Adipocyte (in vitro differentiated cells): ENCODE measurements at regions not wholly inside any gene's neighbourhood (a gene's known extent, or its start where the extent isn't known, plus 50 kb on each side); places are given as distances from the start of the nearest gene placed in this dataset.
"Not testable (repeated sequence)": the region's sequence is repeated elsewhere in the genome, so short reads cannot be mapped to it uniquely, and the experiment has no call there.

Source experiments
- DNase-seq: peaks from one replicate; pipeline ENCODE4 v3.0.0-alpha.2; 2015; ENCODE audit warnings: low read depth
- H3K27me3 ChIP-seq: replicated peaks from 2 replicates; pipeline ENCODE4 v1.7.0; 2013; ENCODE audit warnings: mild to moderate bottlenecking, low read length, moderate library complexity; ENCODE audit not compliant: control insufficient read depth, insufficient read depth
- H3K36me3 ChIP-seq: 2 replicates; pipeline ENCODE4 v1.7.0; 2013; ENCODE audit warnings: low read length, mild to moderate bottlenecking, moderate library complexity; ENCODE audit not compliant: control insufficient read depth, insufficient read depth, severe bottlenecking
- H3K4me1 ChIP-seq: 2 replicates; pipeline ENCODE4 v1.7.0; 2013; ENCODE audit warnings: mild to moderate bottlenecking, low read length, moderate library complexity; ENCODE audit not compliant: control insufficient read depth, insufficient read depth
- H3K4me3 ChIP-seq: 2 replicates; pipeline ENCODE4 v1.7.0; 2013; ENCODE audit warnings: mild to moderate bottlenecking, low read length, moderate library complexity
- H3K9ac ChIP-seq: 2 replicates; pipeline ENCODE4 v1.7.0; 2013; ENCODE audit warnings: mild to moderate bottlenecking, low read length, moderate library complexity
- H3K9me3 ChIP-seq: 2 replicates; pipeline ENCODE4 v1.7.0; 2013; ENCODE audit warnings: mild to moderate bottlenecking, low read length, moderate library complexity; ENCODE audit not compliant: control insufficient read depth

- Histone ChIP-seq H3K4me1 (peaks cover 4% of the 10 kb centered on the region), H3K9ac (no peak overlapping the region), H3K9me3 (no peaks in the 10 kb centered on the region), H3K36me3 (no peaks in the 10 kb centered on the region), H3K4me3 (no peak overlapping the region), H3K27me3 (no peaks in the 10 kb centered on the region)
- DNase-seq = no peak
Observed at GRCh38 chr7:73918926-73919693, 58.2 kb downstream of the TMEM270 start.

- Histone ChIP-seq H3K9ac (no peak overlapping the region), H3K4me3 (no peak overlapping the region), H3K9me3 (no peaks in the 10 kb centered on the region), H3K27me3 (no peaks in the 10 kb centered on the region), H3K4me1 (peaks cover 4% of the 10 kb centered on the region), H3K36me3 (no peaks in the 10 kb centered on the region)
- DNase-seq = peak; percentile 24
Observed at GRCh38 chr7:73919694-73920375, 58.9 kb downstream of the TMEM270 start.

- no peak for DNase-seq
Observed at GRCh38 chr7:73920406-73921134, 59.6 kb downstream of the TMEM270 start.

GRCh38 chr7:73921623-73922528, 60.9 kb downstream of the TMEM270 start:
- no peak overlapping the region for H3K4me3 ChIP-seq
- no peak for DNase-seq
- H3K9ac ChIP-seq = no peak overlapping the region
- peaks cover 4% of the 10 kb centered on the region for H3K4me1 ChIP-seq
- H3K36me3 ChIP-seq = no peaks in the 10 kb centered on the region
- peaks cover 10% of the 10 kb centered on the region for H3K9me3 ChIP-seq
- no peaks in the 10 kb centered on the region for H3K27me3 ChIP-seq

More at GRCh38 chr7:73920406-73921134, 59.6 kb downstream of the TMEM270 start:
- no peak overlapping the region for H3K9ac ChIP-seq
- peaks cover 4% of the 10 kb centered on the region for H3K4me1 ChIP-seq
- H3K36me3 ChIP-seq = no peaks in the 10 kb centered on the region
- H3K4me3 ChIP-seq = no peak overlapping the region
- no peaks in the 10 kb centered on the region for H3K27me3 ChIP-seq
- H3K9me3 ChIP-seq = no peaks in the 10 kb centered on the region

- not testable (repeated sequence) for H3K4me1 ChIP-seq, H3K4me3 ChIP-seq, DNase-seq, H3K9ac ChIP-seq, H3K27me3 ChIP-seq, H3K36me3 ChIP-seq
- peaks cover 10% of the 10 kb centered on the region for H3K9me3 ChIP-seq
Observed at GRCh38 chr7:73928644-73929043, 67.7 kb downstream of the TMEM270 start.

GRCh38 chr7:73931502-73931901, 70.5 kb downstream of the TMEM270 start:
- Histone ChIP-seq H3K36me3 (no peaks in the 10 kb centered on the region), H3K9me3 (peaks cover 2% of the 10 kb centered on the region), H3K4me3 (no peak overlapping the region), H3K4me1 (no peaks in the 10 kb centered on the region), H3K9ac (no peak overlapping the region), H3K27me3 (no peaks in the 10 kb centered on the region)
- DNase-seq = no peak

- Histone ChIP-seq H3K9me3 (no peaks in the 10 kb centered on the region), H3K9ac (no peak overlapping the region), H3K36me3 (no peaks in the 10 kb centered on the region), H3K4me1 (peaks cover 3% of the 10 kb centered on the region), H3K4me3 (no peak overlapping the region), H3K27me3 (no peaks in the 10 kb centered on the region)
- DNase-seq = peak; percentile 48
Observed at GRCh38 chr7:73932364-73932763, 71.4 kb downstream of the TMEM270 start.

- Histone ChIP-seq H3K9ac (no peak overlapping the region), H3K4me3 (no peak overlapping the region), H3K36me3 (no peaks in the 10 kb centered on the region), H3K4me1 (peaks cover 5% of the 10 kb centered on the region), H3K27me3 (no peaks in the 10 kb centered on the region), H3K9me3 (no peaks in the 10 kb centered on the region)
- DNase-seq = no peak
Observed at GRCh38 chr7:73933091-73933490, 72.1 kb downstream of the TMEM270 start.

GRCh38 chr7:73936967-73937366, 76.0 kb downstream of the TMEM270 start:
- DNase-seq = peak; percentile 36
- no peak overlapping the region for H3K9ac ChIP-seq
- no peaks in the 10 kb centered on the region for H3K27me3 ChIP-seq
- H3K9me3 ChIP-seq = peaks cover 11% of the 10 kb centered on the region
- no peak overlapping the region for H3K4me3 ChIP-seq
- peaks cover 14% of the 10 kb centered on the region for H3K4me1 ChIP-seq
- no peaks in the 10 kb centered on the region for H3K36me3 ChIP-seq

- H3K27me3 ChIP-seq, H3K36me3 ChIP-seq, H3K4me3 ChIP-seq: not testable (repeated sequence)
- H3K9me3 ChIP-seq = peaks cover 11% of the 10 kb centered on the region
- H3K9ac ChIP-seq = peak overlapping the region; percentile 42
- peaks cover 19% of the 10 kb centered on the region for H3K4me1 ChIP-seq
- DNase-seq = peak; percentile 57
Observed at GRCh38 chr7:73937650-73938049, 76.7 kb downstream of the TMEM270 start.
